NCI-H2029 treated with DMSO at 0.1 percent for 48 hours (cell line): ENCODE measurements at regions not wholly inside any gene's neighbourhood (a gene's known extent, or its start where the extent isn't known, plus 50 kb on each side); places are given as distances from the start of the nearest gene placed in this dataset.

Source experiments
- DNase-seq: peaks from one replicate; lab custom pipeline; 2025; lab: John Stamatoyannopoulos, UW

GRCh38 chr16:73152386-73153125, 104.6 kb upstream of the ZFHX3 start:
- DNase-seq: no peak

GRCh38 chr16:73151941-73152340, 104.0 kb upstream of the ZFHX3 start:
- no peak for DNase-seq

GRCh38 chr16:73151225-73151624, 103.3 kb upstream of the ZFHX3 start:
- DNase-seq: no peak

- no peak for DNase-seq
These were observed 102.9 kb upstream of the ZFHX3 start for GRCh38 chr16:73150786-73151185.

GRCh38 chr16:73149334-73149733, 101.4 kb upstream of the ZFHX3 start:
- no peak for DNase-seq

GRCh38 chr16:73147958-73148357, 100.0 kb upstream of the ZFHX3 start:
- DNase-seq: no peak

GRCh38 chr16:73145166-73145880, 97.4 kb upstream of the ZFHX3 start:
- DNase-seq: no peak

GRCh38 chr16:73143576-73144422, 95.9 kb upstream of the ZFHX3 start:
- no peak for DNase-seq

- no peak for DNase-seq
These were observed 95.1 kb upstream of the ZFHX3 start for GRCh38 chr16:73143002-73143401.

- DNase-seq: no peak
These were observed 94.3 kb upstream of the ZFHX3 start for GRCh38 chr16:73142053-73142854.

GRCh38 chr16:73140929-73141328, 93.0 kb upstream of the ZFHX3 start:
- DNase-seq: no peak

- no peak for DNase-seq
These were observed 83.4 kb upstream of the ZFHX3 start for GRCh38 chr16:73131156-73131862.

GRCh38 chr16:73129455-73129854, 81.5 kb upstream of the ZFHX3 start:
- no peak for DNase-seq

GRCh38 chr16:73126525-73126853, 78.6 kb upstream of the ZFHX3 start:
- no peak for DNase-seq

- no peak for DNase-seq
These were observed 78.1 kb upstream of the ZFHX3 start for GRCh38 chr16:73125850-73126524.

- no peak for DNase-seq
These were observed 76.9 kb upstream of the ZFHX3 start for GRCh38 chr16:73124665-73125375.

- no peak for DNase-seq
These were observed 76.2 kb upstream of the ZFHX3 start for GRCh38 chr16:73124097-73124652.

GRCh38 chr16:73122604-73123391, 74.9 kb upstream of the ZFHX3 start:
- DNase-seq: no peak

- no peak for DNase-seq
These were observed 68.6 kb upstream of the ZFHX3 start for GRCh38 chr16:73116576-73116975.
